ENCODE measurements at regions not wholly inside any gene's neighbourhood (a gene's known extent, or its start where the extent isn't known, plus 50 kb on each side); places are given as distances from the start of the nearest gene placed in this dataset.

DNA sequence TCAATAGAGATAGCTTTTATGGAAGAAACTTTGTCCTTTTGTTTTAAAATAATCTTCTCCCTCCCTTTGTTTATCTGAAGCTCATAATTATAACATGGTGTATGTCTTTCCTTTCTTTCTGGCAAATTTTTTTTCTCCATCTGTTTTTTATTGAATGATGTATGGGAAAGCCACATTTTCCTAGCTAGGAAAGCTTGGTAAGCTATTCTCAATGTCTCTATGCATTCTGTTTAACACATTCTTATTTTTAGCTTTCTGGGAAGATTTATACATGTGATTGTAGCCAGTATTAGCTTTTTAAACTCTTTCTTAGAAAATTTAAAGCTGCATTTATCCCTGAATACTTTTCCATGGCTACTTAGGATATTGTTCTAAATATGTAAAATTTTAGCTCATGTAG, 124.9 kb upstream of the CSNK1A1L start:
- TF ChIP-seq TAF1 (IDR thresholded peaks at IDR 0.05; ENCODE audit: low read depth), result no peak
- no peak for TF ChIP-seq CEBPB (IDR thresholded peaks at IDR 0.05)
- no peak for TF ChIP-seq FOXM1 (IDR thresholded peaks at IDR 0.05; ENCODE audit: borderline replicate concordance, low read depth)
- TF ChIP-seq EP300 (IDR thresholded peaks at IDR 0.05; ENCODE audit: borderline replicate concordance), result no peak
- TF ChIP-seq REST (IDR thresholded peaks at IDR 0.05; ENCODE audit: low read depth), result no peak
- no peak for TF ChIP-seq TCF12 (IDR thresholded peaks at IDR 0.05; ENCODE audit: low read depth)
- no peak for TF ChIP-seq ZBTB7A (IDR thresholded peaks at IDR 0.05; ENCODE audit: low read depth)
- TF ChIP-seq, protein P1, sequence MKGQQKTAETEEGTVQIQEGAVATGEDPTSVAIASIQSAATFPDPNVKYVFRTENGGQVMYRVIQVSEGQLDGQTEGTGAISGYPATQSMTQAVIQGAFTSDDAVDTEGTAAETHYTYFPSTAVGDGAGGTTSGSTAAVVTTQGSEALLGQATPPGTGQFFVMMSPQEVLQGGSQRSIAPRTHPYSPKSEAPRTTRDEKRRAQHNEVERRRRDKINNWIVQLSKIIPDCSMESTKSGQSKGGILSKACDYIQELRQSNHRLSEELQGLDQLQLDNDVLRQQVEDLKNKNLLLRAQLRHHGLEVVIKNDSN (IDR thresholded peaks at IDR 0.05), result no peak
- TF ChIP-seq MAX (IDR thresholded peaks at IDR 0.05), result no peak
- TF ChIP-seq TEAD4 (IDR thresholded peaks at IDR 0.05), result no peak
- TF ChIP-seq RAD21 (IDR thresholded peaks at IDR 0.05; ENCODE audit: low read depth), result no peak
- no peak for TF ChIP-seq YY1 (IDR thresholded peaks at IDR 0.05; ENCODE audit: low read depth)
- TF ChIP-seq CREB1 (IDR thresholded peaks at IDR 0.05; ENCODE audit: low read depth), result no peak
- TF ChIP-seq NFIC (IDR thresholded peaks at IDR 0.05), result no peak
- TF ChIP-seq EGR1 (IDR thresholded peaks at IDR 0.05), result no peak

GRCh38 chr13:37229931-37230330, 124.5 kb upstream of the CSNK1A1L start:
- TF ChIP-seq RAD21 (IDR thresholded peaks at IDR 0.05; ENCODE audit: low read depth) (no peak), NFIC (IDR thresholded peaks at IDR 0.05) (no peak), ZBTB7A (IDR thresholded peaks at IDR 0.05; ENCODE audit: low read depth) (no peak), REST (IDR thresholded peaks at IDR 0.05; ENCODE audit: low read depth) (no peak), TEAD4 (IDR thresholded peaks at IDR 0.05) (no peak), EP300 (IDR thresholded peaks at IDR 0.05; ENCODE audit: borderline replicate concordance) (no peak), YY1 (IDR thresholded peaks at IDR 0.05; ENCODE audit: low read depth) (no peak), CREB1 (IDR thresholded peaks at IDR 0.05; ENCODE audit: low read depth) (no peak)
- TF ChIP-seq, protein P1 (IDR thresholded peaks at IDR 0.05), result no peak

DNA sequence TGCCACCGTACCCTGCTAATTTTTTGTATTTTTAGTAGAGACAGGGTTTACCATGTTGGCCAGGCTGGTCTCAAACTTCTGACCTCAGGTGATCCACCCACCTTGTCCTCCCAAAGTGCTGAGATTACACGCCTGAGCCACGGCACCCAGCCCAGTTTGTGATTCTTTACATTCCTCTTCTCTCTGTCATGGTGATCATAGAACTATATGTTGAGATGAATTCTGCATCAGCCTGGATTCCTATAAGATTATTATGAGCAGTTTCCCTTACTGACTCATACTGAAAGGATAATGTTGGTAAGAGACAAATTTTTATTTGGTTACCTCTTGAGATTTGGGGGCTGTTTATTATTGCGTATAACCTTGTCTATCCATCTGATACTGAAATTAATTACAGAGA, 121.5 kb upstream of the CSNK1A1L start:
- TF ChIP-seq RAD21 (IDR thresholded peaks at IDR 0.05; ENCODE audit: low read depth), result no peak
- TF ChIP-seq TEAD4 (IDR thresholded peaks at IDR 0.05), result no peak
- TF ChIP-seq EP300 (IDR thresholded peaks at IDR 0.05; ENCODE audit: borderline replicate concordance), result no peak
- TF ChIP-seq TCF12 (IDR thresholded peaks at IDR 0.05; ENCODE audit: low read depth), result no peak
- no peak for TF ChIP-seq REST (IDR thresholded peaks at IDR 0.05; ENCODE audit: low read depth)
- TF ChIP-seq ZBTB7A (IDR thresholded peaks at IDR 0.05; ENCODE audit: low read depth), result no peak
- TF ChIP-seq YY1 (IDR thresholded peaks at IDR 0.05; ENCODE audit: low read depth), result no peak
- TF ChIP-seq, protein P1 (IDR thresholded peaks at IDR 0.05), result no peak
- TF ChIP-seq TAF1 (IDR thresholded peaks at IDR 0.05; ENCODE audit: low read depth), result no peak
- no peak for TF ChIP-seq MAX (IDR thresholded peaks at IDR 0.05)
- no peak for TF ChIP-seq CEBPB (IDR thresholded peaks at IDR 0.05)

DNA sequence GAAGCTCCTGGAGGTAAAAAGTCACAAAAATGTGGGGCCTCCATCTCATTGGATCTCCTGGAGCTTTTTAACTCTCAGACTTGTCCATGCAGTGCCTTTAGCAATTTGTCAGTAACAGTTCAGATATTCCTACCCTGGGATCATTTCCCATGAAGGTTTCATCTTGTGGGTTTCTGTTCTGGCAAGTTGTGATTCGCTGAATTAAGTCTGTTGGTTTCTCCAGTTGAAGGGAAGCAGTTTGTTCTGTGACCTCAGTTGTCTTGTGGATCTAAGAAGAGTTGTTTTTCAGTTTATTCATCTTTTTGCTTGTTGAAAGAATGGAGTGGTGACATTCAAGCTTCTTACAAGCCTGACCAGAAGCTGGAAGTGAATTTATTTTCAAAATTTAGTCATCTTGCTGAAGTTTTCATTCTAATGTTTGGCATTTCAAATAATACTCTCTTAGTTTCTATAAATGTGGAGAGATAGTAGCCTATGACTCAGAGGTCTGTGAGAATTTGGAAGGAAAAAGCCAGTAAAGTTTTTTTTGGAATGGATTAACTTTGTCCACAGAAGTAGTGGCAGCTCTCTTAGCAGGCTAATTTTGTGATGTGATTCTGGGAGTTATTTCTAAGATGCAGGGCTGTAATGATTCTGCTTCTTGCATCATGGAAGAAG, 120.1 kb upstream of the CSNK1A1L start:
- TF ChIP-seq FOXM1 (IDR thresholded peaks at IDR 0.05; ENCODE audit: borderline replicate concordance, low read depth) (no peak), EP300 (IDR thresholded peaks at IDR 0.05; ENCODE audit: borderline replicate concordance) (no peak), TAF1 (IDR thresholded peaks at IDR 0.05; ENCODE audit: low read depth) (no peak), RAD21 (IDR thresholded peaks at IDR 0.05; ENCODE audit: low read depth) (no peak)

Data from Ishikawa (cell line).